ENCODE measurements at regions not wholly inside any gene's neighbourhood (a gene's known extent, or its start where the extent isn't known, plus 50 kb on each side); places are given as distances from the start of the nearest gene placed in this dataset.

DNA sequence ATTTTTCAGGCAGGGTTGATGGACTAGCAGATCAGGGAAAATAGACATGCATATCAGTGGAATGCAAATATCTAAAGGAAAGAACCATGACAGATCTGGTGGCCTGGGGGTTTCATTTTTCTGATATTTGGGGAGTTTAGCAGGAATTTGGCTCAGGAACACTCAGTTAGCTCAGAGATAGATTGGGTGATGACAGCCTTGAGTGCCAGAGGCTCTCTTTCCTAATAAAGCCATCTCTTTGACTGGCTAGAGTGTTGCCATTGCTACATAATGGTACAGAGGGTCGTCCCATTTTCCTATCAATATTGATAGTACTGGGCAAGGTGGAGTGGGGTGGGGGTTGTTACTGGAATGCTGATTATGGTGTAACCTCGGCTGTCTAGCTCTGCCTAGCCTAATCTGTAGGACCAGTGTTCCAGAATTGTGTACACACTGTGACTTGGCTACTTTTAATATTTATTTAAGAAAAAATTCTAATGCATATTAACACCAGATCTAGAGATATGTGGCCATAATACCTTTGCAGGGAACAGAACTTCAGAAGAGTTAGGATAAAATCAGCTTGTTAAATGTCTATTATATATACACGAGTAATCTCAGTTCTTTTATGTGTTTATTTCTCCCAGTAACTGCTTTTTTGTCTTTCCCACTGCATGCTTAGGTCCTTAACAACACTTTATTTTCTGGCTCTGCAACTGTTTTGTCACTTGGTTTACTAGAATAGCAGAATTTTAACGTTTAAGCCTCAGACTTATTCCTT is 145.0 kb upstream of the SPOCK3 start:
- Histone ChIP-seq H3K4me1 (no peaks in the 10 kb centered on the region), H3K9me3 (no peaks in the 10 kb centered on the region), H3K4me3 (no peak overlapping the region), H3K27ac (no peak overlapping the region), H3K27me3 (no peaks in the 10 kb centered on the region), H3K36me3 (no peaks in the 10 kb centered on the region)
- no peak for DNase-seq (ENCODE audit: low spot score in 2 of 2)
- 54% methylated on average over 4 of the region's 4 CpGs for WGBS
- no peak for TF ChIP-seq POLR2A (IDR thresholded peaks at IDR 0.05)
- TF ChIP-seq POLR2AphosphoS5 (IDR thresholded peaks at IDR 0.05): no peak
- no peak for TF ChIP-seq EP300 (IDR thresholded peaks at IDR 0.05)
- TF ChIP-seq, protein P1, sequence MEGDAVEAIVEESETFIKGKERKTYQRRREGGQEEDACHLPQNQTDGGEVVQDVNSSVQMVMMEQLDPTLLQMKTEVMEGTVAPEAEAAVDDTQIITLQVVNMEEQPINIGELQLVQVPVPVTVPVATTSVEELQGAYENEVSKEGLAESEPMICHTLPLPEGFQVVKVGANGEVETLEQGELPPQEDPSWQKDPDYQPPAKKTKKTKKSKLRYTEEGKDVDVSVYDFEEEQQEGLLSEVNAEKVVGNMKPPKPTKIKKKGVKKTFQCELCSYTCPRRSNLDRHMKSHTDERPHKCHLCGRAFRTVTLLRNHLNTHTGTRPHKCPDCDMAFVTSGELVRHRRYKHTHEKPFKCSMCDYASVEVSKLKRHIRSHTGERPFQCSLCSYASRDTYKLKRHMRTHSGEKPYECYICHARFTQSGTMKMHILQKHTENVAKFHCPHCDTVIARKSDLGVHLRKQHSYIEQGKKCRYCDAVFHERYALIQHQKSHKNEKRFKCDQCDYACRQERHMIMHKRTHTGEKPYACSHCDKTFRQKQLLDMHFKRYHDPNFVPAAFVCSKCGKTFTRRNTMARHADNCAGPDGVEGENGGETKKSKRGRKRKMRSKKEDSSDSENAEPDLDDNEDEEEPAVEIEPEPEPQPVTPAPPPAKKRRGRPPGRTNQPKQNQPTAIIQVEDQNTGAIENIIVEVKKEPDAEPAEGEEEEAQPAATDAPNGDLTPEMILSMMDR (IDR thresholded peaks at IDR 0.05): no peak

DNA sequence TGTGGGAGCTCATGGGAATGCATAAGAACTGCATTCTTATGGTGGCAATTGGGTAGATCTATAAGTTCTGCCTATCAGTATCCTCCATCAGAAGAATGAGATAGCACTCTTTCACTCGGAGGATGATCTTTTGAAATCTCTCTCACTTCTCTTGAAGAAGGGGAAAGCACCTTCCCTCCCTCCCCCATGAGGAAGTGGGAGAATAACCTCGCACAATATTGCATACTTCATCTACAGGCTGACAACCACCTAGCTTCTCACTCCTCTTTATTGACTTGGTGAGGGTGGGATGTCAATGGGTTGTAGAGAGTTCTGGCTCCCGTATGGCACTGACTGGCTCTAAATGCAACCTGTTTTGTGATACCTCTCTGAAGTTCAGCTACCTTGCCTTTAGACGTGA is 146.7 kb upstream of the SPOCK3 start:
- no peaks in the 10 kb centered on the region for H3K9me3 ChIP-seq
- 73% methylated on average over 4 of the region's 4 CpGs for WGBS
- H3K4me3 ChIP-seq: no peak overlapping the region
- DNase-seq (ENCODE audit: low spot score in 2 of 2): no peak
- H3K4me1 ChIP-seq: no peaks in the 10 kb centered on the region
- no peak for TF ChIP-seq POLR2A (IDR thresholded peaks at IDR 0.05)
- TF ChIP-seq, protein P1 (IDR thresholded peaks at IDR 0.05): no peak
- no peak for TF ChIP-seq EP300 (IDR thresholded peaks at IDR 0.05)
- TF ChIP-seq POLR2AphosphoS5 (IDR thresholded peaks at IDR 0.05): no peak
- no peak overlapping the region for H3K27ac ChIP-seq
- H3K27me3 ChIP-seq: no peaks in the 10 kb centered on the region
- H3K36me3 ChIP-seq: no peaks in the 10 kb centered on the region

DNA sequence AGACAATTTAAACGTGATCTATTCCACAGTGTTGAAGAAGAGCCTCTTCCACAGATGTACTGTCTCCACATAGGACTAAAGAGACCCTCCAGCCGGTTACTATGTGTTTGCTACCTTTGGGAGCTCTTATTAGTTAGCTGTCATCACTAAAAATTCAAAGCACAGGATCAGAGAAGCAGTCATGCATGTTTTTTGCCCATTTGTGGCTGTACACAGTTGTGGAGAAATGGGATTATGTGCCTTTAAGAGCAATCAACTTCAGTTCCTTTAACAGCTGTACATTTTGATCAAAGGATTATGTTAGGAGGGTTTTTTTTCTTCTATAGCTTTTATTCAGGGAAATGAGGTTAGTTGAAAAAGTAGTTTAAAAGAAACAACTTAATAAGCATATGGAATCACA is 149.0 kb upstream of the SPOCK3 start:
- DNase-seq (ENCODE audit: low spot score in 2 of 2): no peak
- Histone ChIP-seq H3K27ac (no peak overlapping the region), H3K9me3 (no peaks in the 10 kb centered on the region), H3K36me3 (no peaks in the 10 kb centered on the region), H3K4me3 (no peak overlapping the region), H3K4me1 (no peaks in the 10 kb centered on the region), H3K27me3 (no peaks in the 10 kb centered on the region)
- WGBS: 55% methylated on average over 2 of the region's 2 CpGs
- TF ChIP-seq EP300 (IDR thresholded peaks at IDR 0.05): no peak

DNA sequence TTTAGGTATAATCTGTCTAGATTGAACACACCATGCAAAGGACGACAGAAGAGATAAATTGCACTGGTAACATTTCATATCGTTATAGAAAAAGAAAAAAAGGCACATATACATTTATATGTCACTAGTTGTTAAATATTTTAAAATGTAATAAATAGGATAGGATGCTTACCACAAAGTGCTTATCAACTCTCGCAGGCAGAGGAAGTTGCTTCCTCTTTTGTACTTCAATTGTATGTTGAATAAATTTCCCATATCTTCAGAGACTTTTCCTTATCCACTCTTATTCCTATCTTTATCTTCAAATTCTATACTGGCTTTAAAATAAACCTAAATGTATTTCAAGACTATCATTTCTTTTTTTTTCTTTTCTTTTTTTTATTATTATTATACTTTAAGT is 163.3 kb upstream of the SPOCK3 start:
- no peak overlapping the region for H3K4me3 ChIP-seq
- H3K27me3 ChIP-seq: no peaks in the 10 kb centered on the region
- 62% methylated on average over 3 of the region's 3 CpGs for WGBS
- no peaks in the 10 kb centered on the region for H3K4me1 ChIP-seq
- DNase-seq (ENCODE audit: low spot score in 2 of 2): no peak
- no peak overlapping the region for H3K27ac ChIP-seq
- H3K36me3 ChIP-seq: no peaks in the 10 kb centered on the region
- H3K9me3 ChIP-seq: no peaks in the 10 kb centered on the region
- no peak for TF ChIP-seq EP300 (IDR thresholded peaks at IDR 0.05)
- no peak for TF ChIP-seq POLR2A (IDR thresholded peaks at IDR 0.05)
- TF ChIP-seq, protein P1 (IDR thresholded peaks at IDR 0.05): no peak
- no peak for TF ChIP-seq POLR2AphosphoS5 (IDR thresholded peaks at IDR 0.05)

DNA sequence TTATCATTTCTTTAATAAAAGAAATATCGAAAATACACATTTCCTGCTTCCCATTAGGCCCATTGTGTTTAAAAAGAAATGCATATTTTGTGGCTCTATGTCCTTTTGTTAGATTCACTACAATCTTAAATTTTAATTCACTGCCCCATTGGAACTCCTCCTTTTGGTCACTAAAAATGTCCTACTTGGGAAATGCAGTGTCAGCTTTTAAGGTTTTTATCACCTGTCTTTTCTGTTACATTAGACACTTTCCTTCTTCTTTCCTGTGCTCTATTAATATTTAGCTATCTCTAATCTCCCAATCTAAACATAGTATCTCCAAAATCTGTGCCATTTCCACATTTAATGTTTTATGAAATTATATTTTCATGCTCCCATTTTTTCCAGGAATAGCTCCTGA is 164.9 kb upstream of the SPOCK3 start:
- TF ChIP-seq, protein P1 (IDR thresholded peaks at IDR 0.05): no peak
- no peak for TF ChIP-seq POLR2A (IDR thresholded peaks at IDR 0.05)
- no peak for TF ChIP-seq POLR2AphosphoS5 (IDR thresholded peaks at IDR 0.05)
- no peak for TF ChIP-seq EP300 (IDR thresholded peaks at IDR 0.05)
- Histone ChIP-seq H3K27me3 (no peaks in the 10 kb centered on the region), H3K27ac (no peak overlapping the region), H3K4me1 (no peaks in the 10 kb centered on the region), H3K4me3 (no peak overlapping the region), H3K36me3 (no peaks in the 10 kb centered on the region), H3K9me3 (no peaks in the 10 kb centered on the region)
- 80% methylated on average over 1 of the region's 1 CpG for WGBS
- no peak for DNase-seq (ENCODE audit: low spot score in 2 of 2)

DNA sequence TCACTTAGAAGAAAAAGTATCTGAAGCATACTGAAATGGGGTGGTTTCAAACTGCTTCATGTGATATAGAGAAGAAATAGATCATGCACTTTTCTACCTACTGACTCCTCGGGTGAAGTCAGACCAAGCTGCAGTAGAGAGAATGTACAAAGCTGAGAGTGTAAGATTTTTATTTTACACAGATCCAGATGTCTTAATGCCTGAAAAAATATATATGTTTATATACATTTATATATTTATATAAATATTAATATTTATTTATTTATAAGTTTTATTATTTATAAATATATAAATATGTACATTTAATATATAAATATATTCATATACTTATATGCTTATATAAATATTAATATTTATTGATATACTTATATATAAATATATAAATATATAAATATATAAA is 171.9 kb upstream of the SPOCK3 start:
- no peak overlapping the region for H3K4me3 ChIP-seq
- WGBS: 93% methylated on average over 1 of the region's 1 CpG
- TF ChIP-seq POLR2A (IDR thresholded peaks at IDR 0.05): no peak
- TF ChIP-seq, protein P1 (IDR thresholded peaks at IDR 0.05): no peak
- no peak for TF ChIP-seq POLR2AphosphoS5 (IDR thresholded peaks at IDR 0.05)
- TF ChIP-seq EP300 (IDR thresholded peaks at IDR 0.05): no peak
- no peaks in the 10 kb centered on the region for H3K4me1 ChIP-seq
- H3K27me3 ChIP-seq: no peaks in the 10 kb centered on the region
- no peak for DNase-seq (ENCODE audit: low spot score in 2 of 2)
- H3K27ac ChIP-seq: no peak overlapping the region
- no peaks in the 10 kb centered on the region for H3K36me3 ChIP-seq
- no peaks in the 10 kb centered on the region for H3K9me3 ChIP-seq
